Keratinocyte (primary cell): ENCODE measurements at regions not wholly inside any gene's neighbourhood (a gene's known extent, or its start where the extent isn't known, plus 50 kb on each side); places are given as distances from the start of the nearest gene placed in this dataset.

Experiments
- CTCF ChIP-seq, 3 experiments: IDR thresholded peaks in 1 of 3; conservative IDR thresholded peaks in 1 of 3; optimal IDR thresholded peaks in 1 of 3; 2 replicates in 2 of 3; 3 replicates in 1 of 3; pipeline versions ENCODE3 to v1.5.1; 2011; ENCODE audit warnings: low read length in 3 of 3, mild to moderate bottlenecking in 3 of 3, moderate library complexity in 2 of 3, control low read depth in 1 of 3, inconsistent platforms in 1 of 3; ENCODE audit not compliant: insufficient read depth in 2 of 3; ENCODE audit errors: extremely low read depth in 1 of 3
- EZH2 ChIP-seq: IDR thresholded peaks from one replicate; pipeline ENCODE4 v1.6.1; 2012; ENCODE audit warnings: inconsistent platforms, mild to moderate bottlenecking, low read length, moderate library complexity

GRCh38 chr22:49218142-49218541, 609.5 kb downstream of the BRD1 start:
- TF ChIP-seq CTCF (optimal IDR thresholded peaks at IDR 0.05 in 1 of 3, IDR thresholded peaks at IDR 0.05 in 1 of 3, conservative IDR thresholded peaks at IDR 0.05 in 1 of 3; ENCODE audit: extremely low read depth in 1 of 3, insufficient read depth in 2 of 3, low read length in 3 of 3) (no peak), EZH2 (no peak)
